HG03457 (cell line): ENCODE measurements at regions not wholly inside any gene's neighbourhood (a gene's known extent, or its start where the extent isn't known, plus 50 kb on each side); places are given as distances from the start of the nearest gene placed in this dataset.

ENCODE experiments used
- ATAC-seq: cut with Tn5 transposase; IDR thresholded peaks from one replicate; pipeline ENCODE4 v1.9.1; 2021; ENCODE audit warnings: moderate number of reproducible peaks; ENCODE audit not compliant: unreplicated experiment

DNA sequence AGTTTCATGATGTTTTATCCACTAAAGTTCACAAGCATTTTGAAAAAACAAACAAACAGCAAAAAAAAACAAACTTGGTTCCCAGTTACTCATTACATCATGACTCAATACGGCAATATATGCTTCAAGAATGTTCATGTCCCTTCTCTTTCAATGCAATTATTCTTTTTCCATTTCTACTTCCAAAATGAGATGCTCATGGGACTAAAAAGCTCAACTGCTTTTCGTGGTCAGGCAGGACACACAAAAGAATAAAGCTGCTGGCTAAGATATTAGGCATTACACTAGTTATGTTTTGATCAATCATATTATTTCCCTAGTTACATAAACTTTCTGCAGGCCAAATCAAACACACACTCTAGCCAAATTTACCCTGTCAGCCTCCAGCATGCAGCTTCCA, 301.3 kb downstream of the EPHA4 start:
- ATAC-seq: no peak

DNA sequence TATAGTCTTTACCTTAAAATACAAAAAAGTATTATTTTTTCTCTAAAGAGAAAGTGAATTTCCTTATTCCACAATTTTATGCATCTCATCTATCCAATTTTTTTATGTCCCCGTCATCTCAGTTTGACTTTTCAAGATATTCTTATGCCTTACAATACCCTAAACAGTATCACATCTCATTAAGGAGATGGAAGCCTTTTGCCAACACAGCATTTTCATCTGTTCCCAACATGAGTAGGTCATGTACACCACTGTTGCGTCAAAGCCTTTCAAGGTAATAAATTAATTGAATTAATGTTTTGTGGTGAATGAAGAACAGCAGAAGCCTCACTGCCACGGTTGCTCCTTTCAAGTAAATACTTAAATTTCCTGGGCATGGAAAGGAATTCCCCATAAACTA, 299.4 kb downstream of the EPHA4 start:
- ATAC-seq: no peak

DNA sequence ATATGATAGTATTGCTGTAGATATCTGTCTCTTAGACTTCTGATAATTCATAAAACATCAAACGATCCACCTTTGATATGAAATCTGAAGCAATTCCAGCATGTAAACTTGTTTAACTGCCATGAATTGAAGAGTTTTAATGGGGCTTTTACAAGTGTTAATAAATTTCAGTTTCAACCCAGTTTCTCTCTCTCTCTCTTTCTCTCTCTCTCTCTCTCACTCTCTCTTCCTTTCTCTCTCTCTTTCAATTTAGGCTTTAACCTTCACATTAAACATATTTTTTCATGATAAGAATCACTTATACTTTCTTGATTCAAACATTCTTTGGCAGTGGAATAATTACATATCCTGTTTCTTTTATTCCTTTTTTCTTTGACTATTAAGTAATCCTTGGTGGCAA, 296.1 kb downstream of the EPHA4 start:
- ATAC-seq: no peak

- ATAC-seq: no peak
These were observed 295.5 kb downstream of the EPHA4 start for GRCh38 chr2:221276601-221277000.

- no peak for ATAC-seq
These were observed 289.7 kb downstream of the EPHA4 start for GRCh38 chr2:221282386-221282785.

DNA sequence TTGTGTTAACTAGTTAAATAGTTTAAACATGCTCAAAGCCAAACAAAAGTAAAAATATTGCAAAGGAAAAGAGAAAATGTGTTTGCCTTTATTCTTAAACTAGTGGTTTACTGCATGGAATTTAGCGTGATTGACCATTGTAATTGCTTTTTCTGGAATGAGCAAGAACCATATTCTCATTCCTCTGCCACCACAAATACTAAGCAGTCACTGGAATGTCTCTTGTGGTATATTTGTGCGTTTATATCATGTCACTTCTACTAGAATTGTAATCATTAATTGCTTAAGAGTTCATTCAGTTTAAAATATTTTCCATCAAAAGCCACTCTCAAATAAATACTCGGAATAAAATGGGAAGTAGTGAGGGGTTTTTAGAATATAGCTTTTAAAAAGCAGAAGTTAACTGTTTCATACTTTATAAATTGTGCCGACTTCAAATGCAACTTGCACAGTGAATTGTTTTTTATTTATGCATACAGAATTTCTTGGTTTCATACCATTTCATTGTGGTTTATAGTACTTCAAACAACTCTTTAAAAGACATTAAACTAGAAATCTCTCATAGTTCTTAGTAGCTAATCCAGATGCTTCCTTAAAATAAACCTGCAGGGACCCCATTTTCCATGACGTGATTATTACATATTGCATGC, 288.1 kb downstream of the EPHA4 start:
- ATAC-seq: no peak

- no peak for ATAC-seq
These were observed 287.0 kb downstream of the EPHA4 start for GRCh38 chr2:221285148-221285547.

DNA sequence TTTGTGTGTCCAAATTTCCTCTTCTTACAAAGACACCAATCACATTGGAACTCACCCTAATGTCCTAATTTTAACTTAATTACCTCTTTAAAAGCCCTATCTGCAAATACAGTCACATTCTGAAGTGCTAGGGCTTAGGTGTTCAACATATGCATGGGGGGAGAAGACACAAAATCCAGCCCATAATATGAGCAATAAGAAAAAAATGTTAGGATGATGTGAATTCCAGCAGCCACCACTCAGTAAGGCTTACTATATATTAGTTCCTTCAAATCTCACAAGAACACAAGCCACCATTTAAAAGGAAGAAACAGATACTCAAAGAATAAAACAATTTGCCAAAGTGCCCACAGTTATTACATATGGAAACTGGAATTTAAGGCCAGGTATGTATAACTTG, 285.7 kb downstream of the EPHA4 start:
- ATAC-seq: no peak

DNA sequence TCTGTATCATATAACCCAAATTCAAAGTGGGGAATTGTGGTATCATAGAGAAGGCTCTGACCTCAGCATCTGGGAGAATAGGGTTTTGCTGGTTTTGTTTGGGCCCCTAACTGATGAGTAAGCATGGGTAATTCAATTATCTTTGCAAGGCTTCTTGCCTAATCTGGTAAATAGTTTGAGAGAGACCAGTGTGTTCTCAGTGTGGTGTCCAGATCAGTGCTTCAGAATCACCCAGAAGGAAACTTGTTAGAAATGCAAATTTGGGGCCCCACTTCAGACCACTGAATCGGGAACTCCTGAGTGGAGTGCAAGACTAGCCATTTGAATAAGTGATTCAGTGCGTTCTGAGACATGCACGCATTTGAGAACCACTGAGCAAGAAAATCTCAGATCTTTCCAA, 282.7 kb downstream of the EPHA4 start:
- ATAC-seq: no peak

GRCh38 chr2:221289846-221290245, 282.3 kb downstream of the EPHA4 start:
- ATAC-seq: no peak

GRCh38 chr2:221293949-221294742, 278.0 kb downstream of the EPHA4 start:
- ATAC-seq: no peak

- no peak for ATAC-seq
These were observed 267.2 kb downstream of the EPHA4 start for GRCh38 chr2:221304916-221305315.

- no peak for ATAC-seq
These were observed 263.5 kb downstream of the EPHA4 start for GRCh38 chr2:221308507-221309066.

DNA sequence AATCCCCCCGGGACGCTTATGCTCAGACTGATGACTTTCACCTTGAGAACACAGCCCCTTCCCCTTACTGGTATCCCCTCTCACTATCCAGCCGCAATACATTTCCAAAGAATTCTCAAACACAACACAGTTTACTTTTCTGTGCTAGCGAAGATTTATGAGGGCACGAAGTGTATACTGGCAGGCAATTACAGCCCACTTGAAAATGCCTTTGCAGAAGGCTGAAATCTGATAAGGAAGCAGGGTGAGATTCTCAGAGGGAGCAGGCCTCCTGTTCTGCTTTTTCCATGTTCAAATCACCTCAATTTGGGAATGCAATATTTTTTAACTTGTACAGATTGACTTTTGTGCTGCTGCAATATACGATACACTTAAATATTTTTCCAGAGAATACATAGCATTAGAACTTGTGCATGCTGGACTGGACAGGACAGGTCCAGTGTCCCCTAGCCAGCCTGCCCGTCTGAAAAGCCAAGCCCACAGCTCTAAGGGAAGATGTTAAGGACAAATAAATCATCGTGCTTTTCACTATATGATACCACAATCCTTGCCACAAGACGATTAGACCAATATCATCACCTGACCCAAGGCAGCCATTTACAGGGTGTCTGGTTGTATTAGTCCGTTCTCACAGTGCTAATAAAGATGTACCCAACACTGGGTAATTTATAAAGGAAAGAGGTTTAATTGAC, 262.1 kb downstream of the EPHA4 start:
- no peak for ATAC-seq

GRCh38 chr2:221310730-221311129, 261.4 kb downstream of the EPHA4 start:
- no peak for ATAC-seq

DNA sequence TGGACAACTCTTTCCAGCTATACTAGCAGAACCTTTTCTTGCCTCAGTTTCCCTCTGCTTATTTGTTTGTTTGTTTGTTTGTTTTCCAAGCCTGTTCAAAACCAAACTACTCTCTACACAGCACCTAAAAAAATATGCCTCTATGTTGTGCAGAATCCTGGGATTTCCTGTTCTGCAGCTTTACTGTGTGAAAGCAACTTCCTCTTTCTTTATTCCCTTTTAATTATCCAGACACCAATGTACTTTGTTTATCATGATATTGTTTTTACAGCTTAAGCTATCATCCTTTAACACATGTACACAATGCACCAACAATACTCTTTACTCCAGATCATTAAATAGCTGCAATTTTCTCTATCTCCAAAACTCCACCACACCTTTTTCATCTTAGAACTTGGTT, 259.5 kb downstream of the EPHA4 start:
- no peak for ATAC-seq

GRCh38 chr2:221314786-221315185, 257.3 kb downstream of the EPHA4 start:
- ATAC-seq: no peak

DNA sequence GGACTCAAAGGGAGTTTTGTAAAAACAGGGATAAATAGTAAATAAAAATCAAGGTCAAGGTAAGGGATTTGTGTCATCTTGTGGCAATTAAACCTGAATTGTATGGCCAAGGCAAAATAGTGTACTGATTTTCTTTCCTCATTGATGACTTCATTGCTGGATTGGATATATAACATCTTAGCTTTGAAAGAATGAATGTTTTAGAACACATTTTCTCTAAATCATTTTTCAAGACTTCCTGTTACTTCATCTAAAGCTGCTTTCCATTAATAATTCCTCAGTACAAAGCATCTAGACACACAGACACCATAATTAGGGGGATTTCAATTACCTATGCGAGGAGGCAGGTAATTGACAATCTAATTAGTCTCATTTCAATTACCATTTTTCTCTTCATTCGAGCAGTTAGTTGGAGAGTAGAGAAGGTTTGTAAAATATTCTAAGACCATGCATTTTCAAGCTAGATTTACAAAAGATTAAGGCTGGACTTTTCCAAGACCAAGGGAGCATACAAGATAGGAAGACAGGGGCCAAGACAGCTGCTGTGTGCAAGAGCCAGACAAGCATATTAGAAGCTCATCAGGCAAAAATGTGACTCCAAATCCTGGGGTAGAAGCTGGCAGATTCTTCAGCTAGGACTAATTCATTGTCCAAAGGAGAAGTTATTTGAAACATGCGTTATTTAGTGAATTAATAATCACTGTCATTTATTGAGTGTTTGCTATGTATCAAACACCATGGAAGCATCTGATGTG, 253.6 kb downstream of the EPHA4 start:
- no peak for ATAC-seq

DNA sequence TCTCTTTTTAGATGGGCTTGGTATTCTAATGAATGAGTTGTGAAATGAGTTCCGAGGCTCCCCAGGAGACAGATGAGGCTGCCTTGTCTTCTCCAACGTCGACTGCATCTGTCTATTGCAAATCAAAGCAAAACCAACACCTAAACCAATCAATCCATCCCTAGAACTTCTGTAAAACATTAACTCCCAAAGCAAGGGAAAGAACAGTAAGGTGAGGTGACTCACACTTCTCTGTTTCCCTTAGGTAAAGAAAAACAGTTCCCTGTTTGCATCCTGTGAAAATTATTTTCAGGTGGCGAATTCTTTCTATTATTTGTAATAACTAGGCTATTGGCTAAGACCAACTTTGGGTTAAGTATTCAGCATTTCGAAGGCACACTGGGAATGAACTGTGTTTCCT, 249.4 kb downstream of the EPHA4 start:
- no peak for ATAC-seq

GRCh38 chr2:221323513-221323912, 248.6 kb downstream of the EPHA4 start:
- ATAC-seq: no peak

DNA sequence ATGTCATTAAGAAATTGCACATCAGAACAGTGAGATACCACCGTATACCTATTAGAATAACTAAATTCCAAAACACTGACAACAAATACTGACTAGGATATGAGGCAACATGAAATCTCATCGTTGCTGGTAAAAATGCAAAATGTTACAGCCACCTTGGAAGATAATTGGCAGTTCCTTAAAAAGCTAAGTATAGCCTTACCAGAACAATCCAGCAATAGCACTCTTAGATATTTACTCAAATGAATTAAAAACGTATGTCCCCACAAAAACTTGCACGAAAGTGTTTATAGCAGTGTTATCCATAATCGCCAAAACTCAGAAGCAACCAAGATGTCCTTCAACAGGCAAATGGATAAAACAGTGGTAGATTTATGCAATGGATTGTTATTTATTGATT, 241.7 kb downstream of the EPHA4 start:
- ATAC-seq: no peak
